HCT116 (cell line): ENCODE measurements at regions not wholly inside any gene's neighbourhood (a gene's known extent, or its start where the extent isn't known, plus 50 kb on each side); places are given as distances from the start of the nearest gene placed in this dataset.
"Not testable (repeated sequence)": the region's sequence is repeated elsewhere in the genome, so short reads cannot be mapped to it uniquely, and the experiment has no call there.

Experiments
- ATAC-seq: fragments of 200-7000 bp; cut with Tn5 transposase; 2 replicates; pipeline ENCODE4 v1.9.1; 2020; ENCODE audit warnings: mild to moderate bottlenecking, moderate library complexity
- BruUV-seq: library from RNA; stranded (reverse); fragments of 400-500 nt; replicated peaks from 2 replicates; lab custom pipeline; 2021; lab: Mats Ljungman, UMichigan
- CTCF ChIA-PET: fragments of 300-600 bp; sonication (Branson Sonifier 250); formaldehyde crosslinking; loops from one replicate; lab custom pipeline; 2021; ENCODE audit warnings: antibody characterized with exemption; lab: Charles Lee
- POLR2A ChIA-PET: fragments of 300-600, 350-600 bp; sonication (Branson Sonifier 250); formaldehyde crosslinking; loops from one replicate; lab custom pipeline; 2021; ENCODE audit warnings: antibody characterized with exemption; lab: Charles Lee
- RAD21 ChIA-PET, 2 experiments: fragments of 300-600 bp; sonication (Branson Sonifier 250); formaldehyde crosslinking; loops; one replicate each; lab custom pipeline; 2023; ENCODE audit warnings: low total read pairs in 2 of 2; ENCODE audit not compliant: uncharacterized antibody in 2 of 2, unreplicated experiment in 2 of 2, low non-redundant PET in 1 of 2; lab: Charles Lee
- DNase-seq: peaks from one replicate; pipeline ENCODE4 v3.0.0-alpha.2; 2010; ENCODE audit warnings: low read depth, low spot score
- H2AFZ ChIP-seq: fragments of 200-600 bp; shearing (Covaris generic), sonication (generic); 2 replicates; pipeline ENCODE4 v1.6.1; 2017; ENCODE audit warnings: low read depth, mixed run types, mixed read lengths, antibody characterized with exemption, low read length; ENCODE audit not compliant: poor library complexity, severe bottlenecking
- H3K27ac ChIP-seq: 2 replicates; pipeline ENCODE4 v1.5.1; 2012; ENCODE audit warnings: low read depth, low read length
- H3K27me3 ChIP-seq: fragments of 200-600 bp; sonication (generic); 2 replicates; pipeline ENCODE4 v1.6.1; 2016; ENCODE audit warnings: mixed run types, low read length, mixed read lengths; ENCODE audit not compliant: insufficient read depth
- H3K36me3 ChIP-seq, 2 experiments: fragments of 200-500 bp in 1 of 2; fragments of 200-600 bp in 1 of 2; sonication (Bioruptor generic) in 1 of 2; sonication (generic) in 1 of 2; 2 replicates each; pipeline versions ENCODE4 v1.5.1 to v1.6.1; 2014 to 2016; ENCODE audit warnings: low read length in 2 of 2, inconsistent platforms in 1 of 2, mixed read lengths in 1 of 2, mixed run types in 1 of 2; ENCODE audit not compliant: insufficient read depth in 2 of 2, control insufficient read depth in 1 of 2
- H3K4me1 ChIP-seq, 2 experiments: fragments of 200-600 bp in 1 of 2; sonication (generic) in 1 of 2; 2 replicates each; pipeline versions ENCODE4 v1.5.1 to v1.6.1; 2012 to 2017; ENCODE audit warnings: low read length in 2 of 2, inconsistent platforms in 1 of 2, mild to moderate bottlenecking in 1 of 2, mixed read lengths in 1 of 2, mixed run types in 1 of 2, moderate library complexity in 1 of 2; ENCODE audit not compliant: insufficient read depth in 2 of 2, control insufficient read depth in 1 of 2
- H3K4me2 ChIP-seq: fragments of 200-600 bp; sonication (generic); 2 replicates; pipeline ENCODE4 v1.6.1; 2017; ENCODE audit warnings: mixed run types, low read length, mixed read lengths
- H3K4me3 ChIP-seq, 2 experiments: fragments of 200-600 bp in 1 of 2; sonication (generic) in 1 of 2; replicated peaks in 1 of 2; 2 replicates each; pipeline ENCODE4 v1.5.1; 2011 to 2016; ENCODE audit warnings: low read length in 2 of 2, control low read depth in 1 of 2, low read depth in 1 of 2, mild to moderate bottlenecking in 1 of 2, mixed read lengths in 1 of 2, mixed run types in 1 of 2
- H3K79me2 ChIP-seq: fragments of 200-600 bp; sonication (generic); 2 replicates; pipeline ENCODE4 v1.6.1; 2017; ENCODE audit warnings: mild to moderate bottlenecking, mixed run types, low read length, moderate library complexity, mixed read lengths; ENCODE audit not compliant: insufficient read depth
- H3K9ac ChIP-seq: fragments of 200-600 bp; sonication (generic); 2 replicates; pipeline ENCODE4 v1.6.1; 2016; ENCODE audit warnings: low read length, mixed read lengths
- H3K9me2 ChIP-seq: fragments of 200-600 bp; sonication (generic), shearing (Covaris generic); 2 replicates; pipeline ENCODE4 v1.6.1; 2017; ENCODE audit warnings: mixed run types, mild to moderate bottlenecking, moderate library complexity; ENCODE audit not compliant: insufficient read depth
- H3K9me3 ChIP-seq, 2 experiments: fragments of 200-500 bp in 1 of 2; fragments of 200-600 bp in 1 of 2; sonication (Bioruptor generic) in 1 of 2; sonication (generic) in 1 of 2; 2 replicates each; pipeline ENCODE4 v1.6.1; 2014 to 2017; ENCODE audit warnings: low read length in 2 of 2, mixed read lengths in 2 of 2, inconsistent platforms in 1 of 2, low read depth in 1 of 2, mild to moderate bottlenecking in 1 of 2, mixed run types in 1 of 2, moderate library complexity in 1 of 2; ENCODE audit not compliant: control insufficient read depth in 1 of 2, insufficient read depth in 1 of 2
- H4K20me1 ChIP-seq: fragments of 200-600 bp; sonication (generic), shearing (Covaris generic); 2 replicates; pipeline ENCODE4 v1.6.1; 2017; ENCODE audit warnings: mixed run types, mild to moderate bottlenecking, moderate library complexity; ENCODE audit not compliant: insufficient read depth
- CBX3 ChIP-seq: IDR thresholded peaks from 2 replicates; pipeline ENCODE4 v1.6.1; 2012; ENCODE audit warnings: low read depth
- CEBPB ChIP-seq: IDR thresholded peaks from 2 replicates; pipeline ENCODE4 v1.6.1; 2012; ENCODE audit warnings: low read depth
- EGR1 ChIP-seq: IDR thresholded peaks from 2 replicates; pipeline ENCODE4 v1.6.1; 2012; ENCODE audit warnings: low read depth
- JUND ChIP-seq: IDR thresholded peaks from 2 replicates; pipeline ENCODE4 v1.6.1; 2012
- POLR2AphosphoS5 ChIP-seq: IDR thresholded peaks from 2 replicates; pipeline ENCODE4 v1.6.1; 2011; ENCODE audit warnings: mild to moderate bottlenecking, low read depth, low read length, moderate library complexity
- RAD21 ChIP-seq: IDR thresholded peaks from 2 replicates; pipeline ENCODE4 v1.6.1; 2012; ENCODE audit warnings: low read depth, mild to moderate bottlenecking
- SP1 ChIP-seq: IDR thresholded peaks from 2 replicates; pipeline ENCODE4 v1.6.1; 2012; ENCODE audit warnings: low read depth
- YY1 ChIP-seq: IDR thresholded peaks from 2 replicates; pipeline ENCODE4 v1.6.1; 2011; ENCODE audit warnings: low read length, low read depth, moderate library complexity, mild to moderate bottlenecking; ENCODE audit not compliant: insufficient replicate concordance; ENCODE audit errors: extremely low read depth
- ZFX ChIP-seq: fragments of 450-650 bp; IDR thresholded peaks from 2 replicates; pipeline ENCODE4 v1.6.1; 2017
- ZNF274 ChIP-seq: fragments of 200-500 bp; sonication (Bioruptor generic); IDR thresholded peaks from 2 replicates; pipeline ENCODE4 v1.6.1; 2014; ENCODE audit warnings: mild to moderate bottlenecking, low read depth, low read length, inconsistent platforms
- intact Hi-C: fragments of 100-400 bp; cut with micrococcal nuclease; formaldehyde crosslinking; loops from 2 replicates; pipeline ENCODE4 v1.10.0; 2022
- TF ChIP-seq, protein P1 (sequence below): IDR thresholded peaks from 2 replicates; pipeline ENCODE4 v1.6.1; 2011; ENCODE audit warnings: mild to moderate bottlenecking, low read length, moderate library complexity; ENCODE audit not compliant: insufficient replicate concordance; ENCODE audit errors: extremely low read depth
- TF ChIP-seq, protein P2 (sequence below): IDR thresholded peaks from 2 replicates; pipeline ENCODE4 v1.6.1; 2012

DNA sequence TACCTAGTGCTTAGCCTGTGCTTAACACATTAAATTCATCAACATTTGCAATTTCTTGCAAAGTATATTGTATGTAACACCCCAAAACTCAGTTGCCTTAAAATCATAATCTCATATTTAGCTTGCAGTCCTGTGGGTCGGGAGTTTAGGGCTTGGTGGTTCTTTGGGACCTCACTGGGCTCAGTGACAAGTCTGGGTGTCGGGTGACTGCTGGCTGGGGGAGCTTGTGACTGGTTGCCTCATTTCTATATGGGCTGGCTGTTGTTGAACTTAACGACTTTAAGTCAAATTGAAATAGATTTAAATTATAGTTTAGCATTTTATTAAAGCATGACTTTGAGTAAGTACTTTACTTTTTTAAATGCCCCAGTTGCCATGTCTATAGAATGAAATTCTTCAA lies 401.4 kb upstream of the NR3C2 start:
- RAD21 ChIA-PET, result no interaction called here
- Histone ChIP-seq H3K4me3 (no peak overlapping the region), H2AFZ (no peak overlapping the region), H3K9me3 (no peaks in the 10 kb centered on the region), H3K9ac (no peak overlapping the region), H3K36me3 (no peaks in the 10 kb centered on the region), H3K9me2 (no peaks in the 10 kb centered on the region), H3K79me2 (no peaks in the 10 kb centered on the region), H3K4me1 (no peaks in the 10 kb centered on the region), H3K27ac (no peak overlapping the region), H4K20me1 (no peaks in the 10 kb centered on the region), H3K4me2 (no peak overlapping the region), H3K27me3 (no peaks in the 10 kb centered on the region)
- POLR2A ChIA-PET, result no interaction called here
- TF ChIP-seq CEBPB, result no peak
- no peak for TF ChIP-seq ZNF274
- no peak for TF ChIP-seq JUND
- TF ChIP-seq SP1, result no peak
- no peak for TF ChIP-seq EGR1
- no TSS peak for BruUV-seq
- no peak for DNase-seq
- intact Hi-C loops, result no loop called here
- CTCF ChIA-PET, result no interaction called here
- ATAC-seq, result no peak

DNA sequence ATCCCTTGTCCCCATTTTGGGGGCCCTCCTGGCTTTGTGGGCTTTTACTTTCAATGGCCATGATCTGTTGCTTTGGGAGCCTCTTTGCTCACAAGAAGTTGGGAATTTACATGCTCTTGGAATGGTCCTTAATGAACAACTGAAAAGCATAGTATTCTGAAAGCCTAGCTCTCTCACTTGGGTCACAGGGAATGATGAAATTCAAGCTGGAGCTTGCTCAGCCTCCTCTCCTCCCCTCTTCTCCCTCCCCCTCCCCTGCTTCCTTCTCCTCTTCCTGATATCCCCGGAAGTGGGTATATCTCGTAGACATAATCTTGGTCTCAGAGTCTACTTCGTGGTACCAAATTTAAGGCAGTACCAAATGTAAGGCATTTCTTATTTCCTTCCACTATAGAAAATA lies 400.6 kb upstream of the NR3C2 start:
- H3K4me1 ChIP-seq, result no peaks in the 10 kb centered on the region
- RAD21 ChIA-PET, result no interaction called here
- H3K36me3 ChIP-seq, result no peaks in the 10 kb centered on the region
- no peaks in the 10 kb centered on the region for H4K20me1 ChIP-seq
- TF ChIP-seq SP1 (no peak), YY1 (no peak), RAD21 (no peak), CBX3 (no peak), ZFX (no peak), POLR2AphosphoS5 (no peak)
- TF ChIP-seq, protein P1, sequence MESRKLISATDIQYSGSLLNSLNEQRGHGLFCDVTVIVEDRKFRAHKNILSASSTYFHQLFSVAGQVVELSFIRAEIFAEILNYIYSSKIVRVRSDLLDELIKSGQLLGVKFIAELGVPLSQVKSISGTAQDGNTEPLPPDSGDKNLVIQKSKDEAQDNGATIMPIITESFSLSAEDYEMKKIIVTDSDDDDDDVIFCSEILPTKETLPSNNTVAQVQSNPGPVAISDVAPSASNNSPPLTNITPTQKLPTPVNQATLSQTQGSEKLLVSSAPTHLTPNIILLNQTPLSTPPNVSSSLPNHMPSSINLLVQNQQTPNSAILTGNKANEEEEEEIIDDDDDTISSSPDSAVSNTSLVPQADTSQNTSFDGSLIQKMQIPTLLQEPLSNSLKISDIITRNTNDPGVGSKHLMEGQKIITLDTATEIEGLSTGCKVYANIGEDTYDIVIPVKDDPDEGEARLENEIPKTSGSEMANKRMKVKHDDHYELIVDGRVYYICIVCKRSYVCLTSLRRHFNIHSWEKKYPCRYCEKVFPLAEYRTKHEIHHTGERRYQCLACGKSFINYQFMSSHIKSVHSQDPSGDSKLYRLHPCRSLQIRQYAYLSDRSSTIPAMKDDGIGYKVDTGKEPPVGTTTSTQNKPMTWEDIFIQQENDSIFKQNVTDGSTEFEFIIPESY, result no peak
- TF ChIP-seq, protein P2, sequence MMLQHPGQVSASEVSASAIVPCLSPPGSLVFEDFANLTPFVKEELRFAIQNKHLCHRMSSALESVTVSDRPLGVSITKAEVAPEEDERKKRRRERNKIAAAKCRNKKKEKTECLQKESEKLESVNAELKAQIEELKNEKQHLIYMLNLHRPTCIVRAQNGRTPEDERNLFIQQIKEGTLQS, result no peak
- TF ChIP-seq, all 23 proteins: peak for 0
- no TSS peak for BruUV-seq
- H3K27ac ChIP-seq, result no peak overlapping the region
- no peak overlapping the region for H3K4me2 ChIP-seq
- no peaks in the 10 kb centered on the region for H3K9me2 ChIP-seq
- CTCF ChIA-PET, result no interaction called here
- H2AFZ ChIP-seq, result no peak overlapping the region
- ATAC-seq, result no peak
- no peak for DNase-seq
- H3K27me3 ChIP-seq, result no peaks in the 10 kb centered on the region
- H3K9me3 ChIP-seq, result no peaks in the 10 kb centered on the region
- no peak overlapping the region for H3K4me3 ChIP-seq
- intact Hi-C loops, result no loop called here
- H3K9ac ChIP-seq, result no peak overlapping the region
- POLR2A ChIA-PET, result no interaction called here
- H3K79me2 ChIP-seq, result no peaks in the 10 kb centered on the region

DNA sequence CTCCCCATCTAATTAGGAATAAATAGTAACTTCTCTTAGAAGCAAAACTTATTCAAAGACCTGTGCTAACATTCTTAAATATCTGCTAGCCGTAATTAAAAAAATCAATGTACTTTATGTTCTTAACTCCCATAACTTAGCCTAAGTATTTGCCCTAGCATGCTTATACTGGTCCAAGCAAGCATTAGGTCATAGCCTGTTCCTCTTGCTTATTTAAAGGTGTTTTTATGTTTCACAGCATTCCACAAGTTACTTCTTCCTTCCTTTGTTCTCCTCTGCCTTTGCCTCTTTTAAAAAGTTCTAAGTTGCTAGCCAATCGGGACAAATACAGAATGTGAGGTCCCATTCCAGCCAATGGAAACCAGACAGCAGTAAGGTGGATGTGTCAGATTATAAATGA lies 395.4 kb upstream of the NR3C2 start:
- H3K4me1 ChIP-seq, H3K9me2 ChIP-seq, H3K79me2 ChIP-seq, CTCF ChIA-PET, intact Hi-C loops, H3K27ac ChIP-seq, DNase-seq, H3K36me3 ChIP-seq, POLR2A ChIA-PET, H3K4me3 ChIP-seq, ATAC-seq, H2AFZ ChIP-seq, RAD21 ChIA-PET, H3K9ac ChIP-seq, H3K4me2 ChIP-seq, H3K27me3 ChIP-seq, BruUV-seq, H3K9me3 ChIP-seq, H4K20me1 ChIP-seq: not testable (repeated sequence)
